ENCODE measurements at regions not wholly inside any gene's neighbourhood (a gene's known extent, or its start where the extent isn't known, plus 50 kb on each side); places are given as distances from the start of the nearest gene placed in this dataset.
A peak's percentile ranks its signal among the peaks of the same experiment; 100 is the strongest.

DNA sequence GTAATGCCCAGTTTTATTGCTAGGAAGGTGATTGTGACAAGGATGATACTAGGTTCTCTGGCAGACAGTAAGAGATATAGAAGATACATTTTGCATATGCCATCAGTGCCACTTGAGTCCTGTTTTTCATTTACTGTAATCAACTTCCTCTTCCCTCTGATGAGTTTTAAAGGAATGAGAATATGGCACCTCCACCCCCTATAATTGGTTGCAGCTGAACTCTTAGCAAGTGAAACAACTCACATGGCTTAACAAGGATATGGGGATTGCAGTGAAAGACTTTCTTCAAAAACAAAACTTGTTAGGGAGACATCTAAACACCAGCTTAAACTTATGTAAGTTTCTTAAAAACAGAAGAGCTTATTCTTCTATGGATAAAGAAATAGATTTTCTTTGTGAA lies 90.0 kb downstream of the AREG start:
- H3K9me3 ChIP-seq (ENCODE audit: control insufficient read depth, insufficient read depth, low read depth, low read length): no peaks in the 10 kb centered on the region
- no peaks in the 10 kb centered on the region for H3K4me1 ChIP-seq (ENCODE audit: control insufficient read depth, insufficient read depth, low read length)
- H3K36me3 ChIP-seq (ENCODE audit: control insufficient read depth in 2 of 2, insufficient read depth in 1 of 2, low read length in 2 of 2): no peaks in the 10 kb centered on the region
- TF ChIP-seq MYNN (tag by site-specific recombination; IDR thresholded peaks at IDR 0.05; ENCODE audit: borderline replicate concordance): no peak
- TF ChIP-seq, protein P1, sequence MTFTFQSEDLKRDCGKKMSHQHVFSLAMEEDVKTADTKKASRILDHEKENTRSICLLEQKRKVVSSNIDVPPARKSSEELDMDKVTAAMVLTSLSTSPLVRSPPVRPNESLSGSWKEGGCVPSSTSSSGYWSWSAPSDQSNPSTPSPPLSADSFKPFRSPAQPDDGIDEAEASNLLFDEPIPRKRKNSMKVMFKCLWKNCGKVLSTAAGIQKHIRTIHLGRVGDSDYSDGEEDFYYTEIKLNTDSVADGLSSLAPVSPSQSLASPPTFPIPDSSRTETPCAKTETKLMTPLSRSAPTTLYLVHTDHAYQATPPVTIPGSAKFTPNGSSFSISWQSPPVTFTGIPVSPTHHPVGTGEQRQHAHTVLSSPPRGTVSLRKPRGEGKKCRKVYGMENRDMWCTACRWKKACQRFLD (tag by site-specific recombination; IDR thresholded peaks at IDR 0.05): no peak
- no peak for TF ChIP-seq ZNF558 (tag by site-specific recombination; IDR thresholded peaks at IDR 0.05)
- ChIA-PET POLR2A (no interaction called here), CTCF (interaction anchor here (0.6 to 4.3 kb wide), 2 partner anchors 89 to 159 kb away, joined by 3 to 22 read pairs; no protein-coding TSS in a partner anchor)
- H3K4me3 ChIP-seq (ENCODE audit: low read depth, low read length): no peak overlapping the region
- no peak overlapping the region for H3K27ac ChIP-seq (ENCODE audit: extremely low read depth, low read depth, low read length)

DNA sequence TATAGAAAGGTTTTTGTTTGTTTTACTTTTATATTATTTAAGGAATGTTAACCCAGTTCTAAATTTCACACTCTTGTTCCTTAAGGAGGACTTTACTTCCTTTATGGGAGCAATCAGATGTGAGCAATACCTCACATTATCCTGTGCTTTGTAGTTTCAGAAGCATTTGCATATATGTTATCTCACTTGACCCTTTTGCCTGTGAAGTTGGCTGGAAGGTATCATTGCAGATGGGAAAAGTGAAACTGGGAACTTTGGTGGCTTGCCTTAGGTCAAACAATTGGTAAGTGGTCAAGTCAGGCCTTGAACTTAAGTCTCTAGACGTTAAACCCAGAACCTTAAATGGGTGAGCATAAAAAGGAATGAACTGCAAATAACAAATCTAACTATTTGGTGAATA lies 90.6 kb downstream of the AREG start:
- Histone ChIP-seq H3K9me3 (ENCODE audit: control insufficient read depth, insufficient read depth, low read depth, low read length) (no peaks in the 10 kb centered on the region), H3K27ac (ENCODE audit: extremely low read depth, low read depth, low read length) (no peak overlapping the region), H3K4me1 (ENCODE audit: control insufficient read depth, insufficient read depth, low read length) (no peaks in the 10 kb centered on the region), H3K4me3 (ENCODE audit: low read depth, low read length) (no peak overlapping the region), H3K36me3 (ENCODE audit: control insufficient read depth in 2 of 2, insufficient read depth in 1 of 2, low read length in 2 of 2) (no peaks in the 10 kb centered on the region)
- POLR2A ChIA-PET: no interaction called here
- no peak for TF ChIP-seq ZNF112 (tag by site-specific recombination; IDR thresholded peaks at IDR 0.05)
- CTCF ChIA-PET: interaction anchor here (0.6 to 4.3 kb wide), 3 partner anchors 88 to 159 kb away, joined by 3 to 22 read pairs (median 4); no protein-coding TSS in a partner anchor

- POLR2A ChIA-PET: no interaction called here
- Histone ChIP-seq H3K4me3 (ENCODE audit: low read depth, low read length) (no peak overlapping the region), H3K27ac (ENCODE audit: extremely low read depth, low read depth, low read length) (no peak overlapping the region), H3K9me3 (ENCODE audit: control insufficient read depth, insufficient read depth, low read depth, low read length) (no peaks in the 10 kb centered on the region), H3K36me3 (ENCODE audit: control insufficient read depth in 2 of 2, insufficient read depth in 1 of 2, low read length in 2 of 2) (no peaks in the 10 kb centered on the region), H3K4me1 (ENCODE audit: control insufficient read depth, insufficient read depth, low read length) (no peaks in the 10 kb centered on the region)
- no peak for TF ChIP-seq GLI2 (tag by site-specific recombination; IDR thresholded peaks at IDR 0.05; ENCODE audit: borderline replicate concordance, low read depth)
- no peak for TF ChIP-seq ZNF366 (tag by site-specific recombination; conservative IDR thresholded peaks at IDR 0.05)
- no peak for TF ChIP-seq ZNF473 (tag by site-specific recombination; IDR thresholded peaks at IDR 0.05)
- TF ChIP-seq ZBTB20 (tag by site-specific recombination; IDR thresholded peaks at IDR 0.05): no peak
- TF ChIP-seq ZXDB (tag by site-specific recombination; IDR thresholded peaks at IDR 0.05): no peak
- TF ChIP-seq ZNF248 (tag by site-specific recombination; IDR thresholded peaks at IDR 0.05): no peak
- TF ChIP-seq ZNF391 (tag by site-specific recombination; IDR thresholded peaks at IDR 0.05; ENCODE audit: borderline replicate concordance, low read depth): no peak
- TF ChIP-seq MZF1 (tag by site-specific recombination; IDR thresholded peaks at IDR 0.05; ENCODE audit: borderline replicate concordance): no peak
- no peak for TF ChIP-seq ZNF416 (tag by site-specific recombination; IDR thresholded peaks at IDR 0.05)
- no peak for TF ChIP-seq ZNF37A (tag by site-specific recombination; IDR thresholded peaks at IDR 0.05)
- no peak for TF ChIP-seq ZNF639 (tag by site-specific recombination; IDR thresholded peaks at IDR 0.05)
- no peak for TF ChIP-seq ZNF629 (tag by site-specific recombination; IDR thresholded peaks at IDR 0.05)
- TF ChIP-seq ZNF112 (tag by site-specific recombination; IDR thresholded peaks at IDR 0.05): no peak
- TF ChIP-seq ZNF626 (tag by site-specific recombination; IDR thresholded peaks at IDR 0.05): no peak
- CTCF ChIA-PET: interaction anchor here (0.5 to 1.0 kb wide), 3 partner anchors 109 to 215 kb away, joined by 3 to 4 read pairs (median 3); no protein-coding TSS in a partner anchor
Measured at GRCh38 chr4:74536557-74536956, 91.6 kb downstream of the AREG start.

DNA sequence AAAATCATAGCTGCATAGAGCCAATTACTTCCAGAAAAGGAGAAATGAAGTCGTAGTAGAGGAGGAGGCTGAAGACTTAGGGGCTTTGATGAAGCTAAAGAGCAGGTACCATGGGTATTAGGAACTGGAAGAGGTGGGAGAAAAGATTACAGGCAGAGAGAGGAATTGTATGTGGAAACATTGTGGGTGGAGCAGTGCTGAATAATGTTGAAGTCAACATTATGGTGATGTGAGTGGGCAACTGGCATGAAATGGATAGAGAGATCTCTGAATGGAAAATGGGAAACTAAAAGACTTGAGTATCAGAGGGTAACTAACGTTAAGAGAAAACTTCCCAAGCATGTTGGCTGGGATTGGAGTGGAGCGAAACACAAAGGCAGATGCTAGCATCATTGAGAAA lies 92.5 kb downstream of the AREG start:
- POLR2A ChIA-PET: no interaction called here
- CTCF ChIA-PET: interaction anchor here (0.6 to 1.3 kb wide), 5 partner anchors 13 to 215 kb away, joined by 3 to 4 read pairs (median 3); no protein-coding TSS in a partner anchor
- TF ChIP-seq ZNF174 (tag by site-specific recombination; IDR thresholded peaks at IDR 0.05): no peak
- TF ChIP-seq EGR2 (tag by site-specific recombination; IDR thresholded peaks at IDR 0.05; ENCODE audit: low read depth): peak; percentile 80
- TF ChIP-seq ZFHX2 (tag by site-specific recombination; conservative IDR thresholded peaks at IDR 0.05): peak; percentile 72
- no peak overlapping the region for H3K4me3 ChIP-seq (ENCODE audit: low read depth, low read length)
- H3K4me1 ChIP-seq (ENCODE audit: control insufficient read depth, insufficient read depth, low read length): no peaks in the 10 kb centered on the region
- H3K36me3 ChIP-seq (ENCODE audit: control insufficient read depth in 2 of 2, insufficient read depth in 1 of 2, low read length in 2 of 2): no peaks in the 10 kb centered on the region
- H3K9me3 ChIP-seq (ENCODE audit: control insufficient read depth, insufficient read depth, low read depth, low read length): no peaks in the 10 kb centered on the region
- H3K27ac ChIP-seq (ENCODE audit: extremely low read depth, low read depth, low read length): no peak overlapping the region
